Right atrium auricular region (tissue), 2 donors: ENCODE measurements at regions not wholly inside any gene's neighbourhood (a gene's known extent, or its start where the extent isn't known, plus 50 kb on each side); places are given as distances from the start of the nearest gene placed in this dataset.

Experiments used
- DNase-seq: peaks from one replicate; pipeline ENCODE4 v3.0.0-alpha.2; 2019; ENCODE audit warnings: low spot score
- H3K27ac ChIP-seq, 2 donors: fragments of 200-600 bp; sonication (generic); 1 replicate in 1 of 2; 2 replicates in 1 of 2; pipeline ENCODE4 v1.5.1; 2016 to 2019
- H3K27me3 ChIP-seq, 2 donors: fragments of 200-600 bp; sonication (generic); one replicate each; pipeline versions ENCODE4 v1.5.1 to v1.6.0; 2017 to 2019
- H3K36me3 ChIP-seq: fragments of 200-600 bp; sonication (generic); one replicate; pipeline ENCODE4 v1.5.1; 2016
- H3K4me1 ChIP-seq, 2 donors: fragments of 200-600 bp; sonication (generic); one replicate each; pipeline versions ENCODE4 v1.5.1 to v1.6.0; 2017 to 2019
- H3K4me3 ChIP-seq, 2 donors: fragments of 200-600 bp; sonication (generic); 1 replicate in 1 of 2; 2 replicates in 1 of 2; pipeline ENCODE4 v1.5.1; 2017 to 2019; ENCODE audit warnings: mild to moderate bottlenecking in 1 of 2, moderate library complexity in 1 of 2
- H3K9me3 ChIP-seq, 2 donors: fragments of 200-600 bp; sonication (generic); one replicate each; pipeline ENCODE4 v1.5.1; 2019
- CTCF ChIP-seq, 2 donors: fragments of 200-600 bp; sonication (generic); IDR thresholded peaks; one replicate each; pipeline ENCODE4 v1.5.1; 2019; ENCODE audit warnings: antibody characterized with exemption in 2 of 2

- TF ChIP-seq CTCF (IDR thresholded peaks at IDR 0.05): no peak
- DNase-seq: no peak
- Histone ChIP-seq H3K4me1 (no peaks in the 10 kb centered on the region), H3K9me3 (peaks cover 0 to 26% of the 10 kb centered on the region in 2 donors), H3K27ac (no peak overlapping the region), H3K4me3 (no peak overlapping the region), H3K27me3 (no peaks in the 10 kb centered on the region), H3K36me3 (no peaks in the 10 kb centered on the region)
Measured at GRCh38 chr6:28711325-28711724, 185.6 kb downstream of the GPX5 start.

GRCh38 chr6:28711788-28712341, 186.2 kb downstream of the GPX5 start:
- no peak for DNase-seq
- no peak for TF ChIP-seq CTCF (IDR thresholded peaks at IDR 0.05)
- Histone ChIP-seq H3K27ac (no peak overlapping the region), H3K27me3 (no peaks in the 10 kb centered on the region), H3K9me3 (peaks cover 0 to 23% of the 10 kb centered on the region in 2 donors), H3K36me3 (no peaks in the 10 kb centered on the region), H3K4me3 (no peak overlapping the region), H3K4me1 (no peaks in the 10 kb centered on the region)

- TF ChIP-seq CTCF (IDR thresholded peaks at IDR 0.05): no peak
- no peak for DNase-seq
- H3K4me1 ChIP-seq: no peaks in the 10 kb centered on the region
- H3K4me3 ChIP-seq: no peak overlapping the region
- no peaks in the 10 kb centered on the region for H3K36me3 ChIP-seq
- no peak overlapping the region for H3K27ac ChIP-seq
- no peaks in the 10 kb centered on the region for H3K27me3 ChIP-seq
- H3K9me3 ChIP-seq: peaks cover 0 to 12% of the 10 kb centered on the region in 2 donors
Measured at GRCh38 chr6:28712982-28713381, 187.3 kb downstream of the GPX5 start.

- no peak for TF ChIP-seq CTCF (IDR thresholded peaks at IDR 0.05)
- no peak overlapping the region for H3K27ac ChIP-seq
- H3K4me3 ChIP-seq: no peak overlapping the region
- H3K27me3 ChIP-seq: no peaks in the 10 kb centered on the region
- no peaks in the 10 kb centered on the region for H3K36me3 ChIP-seq
- H3K9me3 ChIP-seq: no peaks in the 10 kb centered on the region
- no peaks in the 10 kb centered on the region for H3K4me1 ChIP-seq
- DNase-seq: no peak
Measured at GRCh38 chr6:28719275-28719940, 193.7 kb downstream of the GPX5 start.

- no peaks in the 10 kb centered on the region for H3K27me3 ChIP-seq
Measured at GRCh38 chr6:28720357-28721231, 194.9 kb downstream of the GPX5 start.

More at GRCh38 chr6:28720357-28721231, 194.9 kb downstream of the GPX5 start:
- Histone ChIP-seq H3K27ac (no peak overlapping the region), H3K9me3 (no peaks in the 10 kb centered on the region), H3K4me3 (no peak overlapping the region), H3K4me1 (no peaks in the 10 kb centered on the region), H3K36me3 (no peaks in the 10 kb centered on the region)
- DNase-seq: no peak
- no peak for TF ChIP-seq CTCF (IDR thresholded peaks at IDR 0.05)
